ENCODE measurements at regions not wholly inside any gene's neighbourhood (a gene's known extent, or its start where the extent isn't known, plus 50 kb on each side); places are given as distances from the start of the nearest gene placed in this dataset.

DNA sequence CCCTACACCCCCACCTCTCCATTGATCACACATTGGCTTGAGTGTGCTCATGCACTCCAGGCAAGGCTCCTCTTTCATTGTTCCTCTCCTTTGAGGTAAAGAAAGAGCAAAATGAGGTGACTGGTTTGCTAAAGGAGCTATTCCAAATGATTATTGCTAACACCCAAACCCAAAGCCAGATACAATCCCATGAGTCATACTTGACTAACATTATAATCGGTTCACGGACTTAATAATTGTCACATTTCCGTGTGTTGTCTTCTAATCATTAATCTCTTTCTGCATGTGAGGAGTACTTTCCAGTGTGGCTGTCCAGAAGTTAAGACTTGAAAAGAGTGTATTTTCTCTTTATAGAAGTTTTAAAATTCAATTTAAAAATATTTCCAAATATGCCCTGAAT is 174.3 kb upstream of the SFRP2 start:
- no peak for TF ChIP-seq CTCF (IDR thresholded peaks at IDR 0.05; ENCODE audit: insufficient read depth, low read length, poor library complexity, severe bottlenecking)
- no peak for TF ChIP-seq EZH2phosphoT487 (conservative IDR thresholded peaks at IDR 0.05; ENCODE audit: low read length)
